ENCODE measurements at regions not wholly inside any gene's neighbourhood (a gene's known extent, or its start where the extent isn't known, plus 50 kb on each side); places are given as distances from the start of the nearest gene placed in this dataset.

GRCh38 chr2:158740127-158740526 lies 55.0 kb upstream of the DAPL1 start:
- no peak for ATAC-seq (ENCODE audit: low read depth)
- no peaks in the 10 kb centered on the region for H3K36me3 ChIP-seq (ENCODE audit: low read depth)
- DNase-seq (ENCODE audit: low spot score): no peak

GRCh38 chr2:158740621-158741020 lies 54.5 kb upstream of the DAPL1 start:
- no peak overlapping the region for H3K4me3 ChIP-seq (ENCODE audit: severe bottlenecking)
- H3K4me1 ChIP-seq (ENCODE audit: insufficient read depth, poor library complexity, severe bottlenecking): no peaks in the 10 kb centered on the region
- H3K27me3 ChIP-seq (ENCODE audit: insufficient read depth, poor library complexity, severe bottlenecking): no peaks in the 10 kb centered on the region
- no peak for ATAC-seq (ENCODE audit: low read depth)
- no peaks in the 10 kb centered on the region for H3K9me3 ChIP-seq (ENCODE audit: severe bottlenecking)
- no peak overlapping the region for H3K27ac ChIP-seq (ENCODE audit: poor library complexity, severe bottlenecking)
- H3K36me3 ChIP-seq (ENCODE audit: low read depth): no peaks in the 10 kb centered on the region
- DNase-seq (ENCODE audit: low spot score): no peak
- no peak for TF ChIP-seq CTCF (IDR thresholded peaks at IDR 0.05; ENCODE audit: poor library complexity, severe bottlenecking)

More at GRCh38 chr2:158740127-158740526, 55.0 kb upstream of the DAPL1 start:
- Histone ChIP-seq H3K4me3 (ENCODE audit: severe bottlenecking) (no peak overlapping the region), H3K9me3 (ENCODE audit: severe bottlenecking) (no peaks in the 10 kb centered on the region), H3K27ac (ENCODE audit: poor library complexity, severe bottlenecking) (no peak overlapping the region), H3K27me3 (ENCODE audit: insufficient read depth, poor library complexity, severe bottlenecking) (no peaks in the 10 kb centered on the region), H3K4me1 (ENCODE audit: insufficient read depth, poor library complexity, severe bottlenecking) (no peaks in the 10 kb centered on the region)
- no peak for TF ChIP-seq CTCF (IDR thresholded peaks at IDR 0.05; ENCODE audit: poor library complexity, severe bottlenecking)

- ATAC-seq (ENCODE audit: low read depth): no peak
These were observed 53.5 kb upstream of the DAPL1 start for GRCh38 chr2:158741625-158742024.

GRCh38 chr2:158742536-158742935 lies 52.6 kb upstream of the DAPL1 start:
- Histone ChIP-seq H3K27me3 (ENCODE audit: insufficient read depth, poor library complexity, severe bottlenecking) (no peaks in the 10 kb centered on the region), H3K4me1 (ENCODE audit: insufficient read depth, poor library complexity, severe bottlenecking) (no peaks in the 10 kb centered on the region), H3K4me3 (ENCODE audit: severe bottlenecking) (no peak overlapping the region), H3K9me3 (ENCODE audit: severe bottlenecking) (no peaks in the 10 kb centered on the region), H3K27ac (ENCODE audit: poor library complexity, severe bottlenecking) (no peak overlapping the region), H3K36me3 (ENCODE audit: low read depth) (no peaks in the 10 kb centered on the region)
- ATAC-seq (ENCODE audit: low read depth): no peak
- TF ChIP-seq CTCF (IDR thresholded peaks at IDR 0.05; ENCODE audit: poor library complexity, severe bottlenecking): no peak
- DNase-seq (ENCODE audit: low spot score): no peak

More at GRCh38 chr2:158741625-158742024, 53.5 kb upstream of the DAPL1 start:
- Histone ChIP-seq H3K27ac (ENCODE audit: poor library complexity, severe bottlenecking) (no peak overlapping the region), H3K4me3 (ENCODE audit: severe bottlenecking) (no peak overlapping the region), H3K27me3 (ENCODE audit: insufficient read depth, poor library complexity, severe bottlenecking) (no peaks in the 10 kb centered on the region), H3K4me1 (ENCODE audit: insufficient read depth, poor library complexity, severe bottlenecking) (no peaks in the 10 kb centered on the region), H3K36me3 (ENCODE audit: low read depth) (no peaks in the 10 kb centered on the region), H3K9me3 (ENCODE audit: severe bottlenecking) (no peaks in the 10 kb centered on the region)
- no peak for TF ChIP-seq CTCF (IDR thresholded peaks at IDR 0.05; ENCODE audit: poor library complexity, severe bottlenecking)
- DNase-seq (ENCODE audit: low spot score): no peak

- DNase-seq (ENCODE audit: low spot score) (no peak), ATAC-seq (ENCODE audit: low read depth) (no peak)
- Histone ChIP-seq H3K27ac (ENCODE audit: poor library complexity, severe bottlenecking) (no peak overlapping the region), H3K27me3 (ENCODE audit: insufficient read depth, poor library complexity, severe bottlenecking) (no peaks in the 10 kb centered on the region), H3K4me3 (ENCODE audit: severe bottlenecking) (no peak overlapping the region), H3K36me3 (ENCODE audit: low read depth) (no peaks in the 10 kb centered on the region), H3K4me1 (ENCODE audit: insufficient read depth, poor library complexity, severe bottlenecking) (no peaks in the 10 kb centered on the region), H3K9me3 (ENCODE audit: severe bottlenecking) (no peaks in the 10 kb centered on the region)
- TF ChIP-seq CTCF (IDR thresholded peaks at IDR 0.05; ENCODE audit: poor library complexity, severe bottlenecking): no peak
These were observed 51.7 kb upstream of the DAPL1 start for GRCh38 chr2:158743466-158743865.

Measured in RWPE2 (cell line).